Adrenal gland (tissue), 9 donors: ENCODE measurements at regions not wholly inside any gene's neighbourhood (a gene's known extent, or its start where the extent isn't known, plus 50 kb on each side); places are given as distances from the start of the nearest gene placed in this dataset.
A peak's percentile ranks its signal among the peaks of the same experiment; 100 is the strongest.
"Not testable (repeated sequence)": the region's sequence is repeated elsewhere in the genome, so short reads cannot be mapped to it uniquely, and the experiment has no call there.

Source experiments
- DNase-seq, 7 donors: peaks; one replicate each; pipeline ENCODE4 v3.0.0-alpha.2; 2019 to 2020
- H3K27ac ChIP-seq, 5 donors: fragments of 200-600 bp; sonication (generic) in 4 of 5; 1 replicate in 3 of 5; 2 replicates in 2 of 5; pipeline versions ENCODE4 v1.5.1 to v1.8.0; 2016 to 2020; ENCODE audit warnings: mild to moderate bottlenecking in 1 of 5
- H3K27me3 ChIP-seq: fragments of 200-600 bp; 2 replicates; pipeline ENCODE4 v1.8.0; 2021
- H3K36me3 ChIP-seq, 2 donors: fragments of 200-600 bp; replicated peaks in 1 of 2; 1 replicate in 1 of 2; 2 replicates in 1 of 2; pipeline versions ENCODE4 v1.5.1 to v1.8.0; 2018 to 2022
- H3K4me1 ChIP-seq, 2 donors: fragments of 200-600 bp; replicated peaks in 1 of 2; 1 replicate in 1 of 2; 2 replicates in 1 of 2; pipeline versions ENCODE4 v1.5.1 to v1.8.0; 2018 to 2021
- H3K4me3 ChIP-seq, 4 donors: fragments of 200-600 bp; sonication (generic) in 3 of 4; one replicate each; pipeline ENCODE4 v1.5.1; 2016 to 2018
- H3K9me3 ChIP-seq, 3 donors: fragments of 200-600 bp; sonication (generic) in 1 of 3; replicated peaks in 1 of 3; 1 replicate in 2 of 3; 2 replicates in 1 of 3; pipeline versions ENCODE4 v1.5.1 to v1.8.0; 2016 to 2021
- CTCF ChIP-seq, 6 experiments: fragments of 450-650 bp in 4 of 6; fragments of 200-600 bp in 2 of 6; sonication (generic) in 1 of 6; IDR thresholded peaks; 1 replicate in 5 of 6; 2 replicates in 1 of 6; pipeline versions ENCODE4 v1.5.1 to v1.8.0; 2016 to 2021; ENCODE audit warnings: antibody characterized with exemption in 6 of 6, mild to moderate bottlenecking in 2 of 6, moderate library complexity in 1 of 6
- POLR2A ChIP-seq, 2 donors: fragments of 450-650 bp; IDR thresholded peaks; one replicate each; pipeline ENCODE4 v1.6.1; 2017; ENCODE audit warnings: antibody characterized with exemption in 2 of 2, mild to moderate bottlenecking in 2 of 2, moderate library complexity in 1 of 2
- WGBS, 4 donors: extraction: QIAGEN DNeasy Blood & Tissue Kit in 2 of 4; methylation state at CpG; one replicate each; pipeline versions ENCODE4 v1.1.5 to v1.1.7; 2013 to 2017; 5-methylcytosine and 5-hydroxymethylcytosine counted together
- intact Hi-C, 2 donors: fragments of 100-400 bp; cut with DNase I; formaldehyde crosslinking; loops; one replicate each; pipeline versions ENCODE4 v1.14.1 to v1.15.0; 2022 to 2023
- donor health status: healthy with polysubstance abuse.
- donor health status: Bipolar disorder and iron deficiency.
- donor health status: DM: yes; HTN: yes; CAD: no.
- donor health status: DM: no; HTN: no; CAD: no.
- donor health status: DM: no; HTN: no; CAD: no.

GRCh38 chr3:39638301-39638700, 170.8 kb downstream of the MOBP start:
- Histone ChIP-seq H3K27ac (no peak overlapping the region), H3K4me1 (peaks cover 0 to 6% of the 10 kb centered on the region in 2 donors), H3K4me3 (no peak overlapping the region), H3K9me3 (no peaks in the 10 kb centered on the region), H3K36me3 (no peaks in the 10 kb centered on the region), H3K27me3 (no peaks in the 10 kb centered on the region)
- 70 to 81% (median 74%) methylated on average over 6 of the region's 6 CpGs for WGBS, 4 donors
- intact Hi-C loops, result no loop called here
- DNase-seq, result no peak
- TF ChIP-seq CTCF (IDR thresholded peaks at IDR 0.05), result no peak
- TF ChIP-seq POLR2A (IDR thresholded peaks at IDR 0.05), result no peak

GRCh38 chr3:39639344-39640236, 169.8 kb upstream of the MYRIP start:
- intact Hi-C loops, result no loop called here
- Histone ChIP-seq H3K27me3 (no peaks in the 10 kb centered on the region), H3K9me3 (no peaks in the 10 kb centered on the region), H3K4me3 (no peak overlapping the region), H3K27ac (peak overlapping the region in 3 of 5 donors; percentile 28 to 60 (median 44)), H3K36me3 (no peaks in the 10 kb centered on the region), H3K4me1 (peaks cover 0 to 6% of the 10 kb centered on the region in 2 donors)
- no peak for TF ChIP-seq POLR2A (IDR thresholded peaks at IDR 0.05)
- no peak for TF ChIP-seq CTCF (IDR thresholded peaks at IDR 0.05)
- 50 to 55% (median 51%) methylated on average over 5 of the region's 5 CpGs for WGBS, 4 donors
- DNase-seq, result peak; percentile 56 to 85 (median 77)

GRCh38 chr3:39641274-39641673, 168.1 kb upstream of the MYRIP start:
- Histone ChIP-seq H3K36me3 (no peaks in the 10 kb centered on the region), H3K9me3 (no peaks in the 10 kb centered on the region), H3K4me3 (no peak overlapping the region), H3K27ac (no peak overlapping the region), H3K27me3 (no peaks in the 10 kb centered on the region), H3K4me1 (peaks cover 0 to 6% of the 10 kb centered on the region in 2 donors)
- TF ChIP-seq POLR2A (IDR thresholded peaks at IDR 0.05), result no peak
- TF ChIP-seq CTCF (IDR thresholded peaks at IDR 0.05), result no peak
- 83 to 92% (median 87%) methylated on average over 4 of the region's 4 CpGs for WGBS, 4 donors
- no peak for DNase-seq
- intact Hi-C loops, result no loop called here

- Histone ChIP-seq H3K36me3 (no peaks in the 10 kb centered on the region), H3K27me3 (no peaks in the 10 kb centered on the region), H3K9me3 (no peaks in the 10 kb centered on the region), H3K4me1 (peaks cover 0 to 6% of the 10 kb centered on the region in 2 donors), H3K4me3 (no peak overlapping the region), H3K27ac (no peak overlapping the region)
- no peak for TF ChIP-seq POLR2A (IDR thresholded peaks at IDR 0.05)
- TF ChIP-seq CTCF (IDR thresholded peaks at IDR 0.05), result no peak
- intact Hi-C loops, result no loop called here
- 72 to 85% (median 81%) methylated on average over 4 of the region's 4 CpGs for WGBS, 4 donors
- DNase-seq, result no peak
These were observed 165.2 kb upstream of the MYRIP start for GRCh38 chr3:39644176-39644575.

- H3K4me3 ChIP-seq, DNase-seq, H3K27ac ChIP-seq, H3K36me3 ChIP-seq, H3K27me3 ChIP-seq, H3K9me3 ChIP-seq, H3K4me1 ChIP-seq, intact Hi-C loops: not testable (repeated sequence)
- 88 to 96% (median 88%) methylated on average over 9 to 19 of the region's 19 CpGs for WGBS, 4 donors
These were observed 158.2 kb upstream of the MYRIP start for GRCh38 chr3:39651256-39651655.
